GM03348 (cell line): ENCODE measurements at regions not wholly inside any gene's neighbourhood (a gene's known extent, or its start where the extent isn't known, plus 50 kb on each side); places are given as distances from the start of the nearest gene placed in this dataset.
"Not testable (repeated sequence)": the region's sequence is repeated elsewhere in the genome, so short reads cannot be mapped to it uniquely, and the experiment has no call there.

Experiments used
- DNase-seq: peaks from one replicate; pipeline ENCODE4 v3.0.0; 2012; ENCODE audit warnings: low spot score

GRCh38 chr4:120299631-120300030 is 233.0 kb upstream of the MAD2L1 start:
- DNase-seq: no peak

- DNase-seq: no peak
Measured at GRCh38 chr4:120293341-120293740, 226.7 kb upstream of the MAD2L1 start.

DNA sequence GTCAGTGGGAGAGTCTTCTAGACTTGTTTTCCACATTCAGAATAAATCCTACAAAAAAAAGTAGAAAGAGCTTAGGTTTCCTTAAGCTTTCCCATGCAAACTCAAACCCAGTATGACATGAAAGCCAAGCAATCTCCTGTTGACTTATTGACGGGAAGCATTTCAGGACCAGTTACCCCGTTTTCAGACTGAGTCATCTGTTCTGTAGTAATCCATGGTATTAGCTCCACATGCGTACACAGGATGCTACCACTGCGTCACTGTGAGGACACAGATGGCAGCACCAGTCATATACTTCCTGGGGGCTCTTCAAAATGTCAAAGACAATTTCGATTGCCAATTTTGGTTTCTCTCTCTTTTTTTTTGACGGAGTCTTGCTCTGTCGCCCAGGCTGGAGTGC is 224.9 kb upstream of the MAD2L1 start:
- no peak for DNase-seq

GRCh38 chr4:120290553-120290952 is 223.9 kb upstream of the MAD2L1 start:
- no peak for DNase-seq

DNA sequence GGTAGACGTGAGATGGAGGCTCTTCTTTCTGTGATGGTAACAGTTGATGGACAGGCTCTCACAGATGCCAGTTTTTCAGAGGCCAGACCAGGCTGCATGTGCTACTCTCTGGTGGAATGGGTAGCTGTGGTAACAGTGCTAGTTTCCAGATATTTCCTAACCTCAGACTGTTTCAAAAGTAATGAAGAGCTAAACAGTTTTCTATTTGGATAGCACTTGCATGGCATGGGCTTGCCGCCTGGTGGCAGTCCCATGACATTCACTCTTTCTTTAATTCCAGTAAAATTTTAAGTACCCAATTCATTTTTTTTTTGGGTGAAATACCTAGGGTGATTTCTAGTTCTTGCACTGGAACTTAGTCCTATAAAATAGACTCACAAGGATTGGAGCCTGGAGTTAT is 220.2 kb upstream of the MAD2L1 start:
- DNase-seq: no peak

GRCh38 chr4:120281581-120281980 is 214.9 kb upstream of the MAD2L1 start:
- no peak for DNase-seq

GRCh38 chr4:120277391-120277790 is 210.7 kb upstream of the MAD2L1 start:
- DNase-seq: no peak

- DNase-seq: no peak
Measured at GRCh38 chr4:120266602-120267001, 200.0 kb upstream of the MAD2L1 start.

- no peak for DNase-seq
Measured at GRCh38 chr4:120263618-120264017, 197.0 kb upstream of the MAD2L1 start.

DNA sequence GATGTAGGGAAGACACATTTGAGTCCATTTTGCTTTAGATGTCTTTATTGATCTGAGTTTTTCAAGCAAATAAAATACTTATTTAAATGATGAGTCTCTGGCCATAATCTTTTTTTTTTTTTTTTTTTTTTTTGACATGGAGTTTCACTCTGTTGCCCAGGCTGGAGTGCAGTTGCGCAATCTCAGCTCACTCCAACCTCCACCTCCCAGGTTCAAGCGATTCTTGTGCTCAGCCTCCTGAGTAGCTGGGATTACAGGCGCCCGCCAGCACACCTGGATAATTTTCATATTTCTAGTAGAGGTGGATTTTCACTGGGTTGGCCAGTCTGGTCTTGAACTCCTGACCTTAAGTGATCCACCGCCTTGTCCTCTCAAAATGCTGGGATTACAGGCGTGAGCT is 194.5 kb upstream of the MAD2L1 start:
- DNase-seq: no peak

GRCh38 chr4:120256112-120256775 is 189.6 kb upstream of the MAD2L1 start:
- not testable (repeated sequence) for DNase-seq

- DNase-seq: no peak
Measured at GRCh38 chr4:120238277-120238973, 171.8 kb upstream of the MAD2L1 start.

GRCh38 chr4:120236873-120237272 is 170.2 kb upstream of the MAD2L1 start:
- no peak for DNase-seq

- DNase-seq: no peak
Measured at GRCh38 chr4:120232050-120232449, 165.4 kb upstream of the MAD2L1 start.

DNA sequence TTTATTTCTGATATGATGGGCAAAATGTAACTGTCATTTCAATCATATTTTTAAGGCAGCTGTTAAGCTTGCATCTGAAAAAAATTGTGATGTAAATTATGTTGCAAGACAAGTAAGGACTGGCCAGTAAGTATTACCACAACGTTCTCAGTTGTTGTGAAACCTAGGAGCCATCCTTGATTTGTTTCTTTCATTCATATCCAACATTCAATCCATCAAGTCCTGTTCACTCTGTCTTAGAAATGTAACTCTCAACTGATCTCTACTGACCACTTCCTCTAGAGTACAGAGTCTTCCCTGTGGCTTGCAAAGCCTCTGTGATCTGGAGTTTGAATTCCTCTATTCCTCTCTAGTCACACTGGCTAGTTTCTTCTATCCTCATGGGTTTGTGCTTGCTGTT is 161.4 kb upstream of the MAD2L1 start:
- DNase-seq: no peak

DNA sequence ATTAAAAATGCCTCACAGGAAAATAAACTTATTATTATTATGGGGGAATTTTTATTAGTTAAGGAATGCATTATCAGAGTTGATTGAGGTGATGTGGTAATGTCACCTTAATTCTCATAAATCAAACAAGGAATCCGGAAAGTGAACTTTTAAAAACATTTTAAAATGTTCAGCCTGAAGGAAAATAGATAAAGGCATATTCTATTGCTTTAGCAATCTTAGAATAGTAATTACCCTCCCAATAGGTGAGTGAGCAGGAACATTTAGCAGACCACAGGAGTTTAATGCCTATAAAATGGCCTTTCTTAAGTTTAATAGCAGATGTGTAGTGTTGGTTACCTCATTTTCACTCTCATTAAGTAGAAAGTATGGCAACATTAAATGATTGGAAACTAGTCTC is 160.9 kb upstream of the MAD2L1 start:
- no peak for DNase-seq

GRCh38 chr4:120225527-120225926 is 158.9 kb upstream of the MAD2L1 start:
- no peak for DNase-seq

GRCh38 chr4:120218981-120219380 is 152.3 kb upstream of the MAD2L1 start:
- DNase-seq: no peak

DNA sequence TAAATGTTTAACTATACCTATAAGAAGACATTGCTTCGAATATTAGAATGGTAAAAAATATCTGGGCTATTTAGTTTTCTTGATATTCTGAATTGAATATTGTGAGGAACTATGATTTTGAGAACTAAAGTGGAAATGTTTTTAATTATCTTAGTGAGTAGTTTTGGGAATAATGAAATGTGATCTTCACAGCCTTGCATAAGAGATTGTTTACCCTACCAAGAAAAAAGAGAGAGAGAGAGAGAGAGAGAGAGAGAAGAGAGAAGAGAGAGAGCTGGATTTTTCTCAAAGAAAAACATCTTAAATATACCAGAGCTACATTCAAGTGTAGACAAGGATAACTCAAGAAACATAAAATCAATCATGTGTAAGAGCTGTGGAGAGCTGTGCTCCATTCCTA is 148.7 kb upstream of the MAD2L1 start:
- DNase-seq: no peak

DNA sequence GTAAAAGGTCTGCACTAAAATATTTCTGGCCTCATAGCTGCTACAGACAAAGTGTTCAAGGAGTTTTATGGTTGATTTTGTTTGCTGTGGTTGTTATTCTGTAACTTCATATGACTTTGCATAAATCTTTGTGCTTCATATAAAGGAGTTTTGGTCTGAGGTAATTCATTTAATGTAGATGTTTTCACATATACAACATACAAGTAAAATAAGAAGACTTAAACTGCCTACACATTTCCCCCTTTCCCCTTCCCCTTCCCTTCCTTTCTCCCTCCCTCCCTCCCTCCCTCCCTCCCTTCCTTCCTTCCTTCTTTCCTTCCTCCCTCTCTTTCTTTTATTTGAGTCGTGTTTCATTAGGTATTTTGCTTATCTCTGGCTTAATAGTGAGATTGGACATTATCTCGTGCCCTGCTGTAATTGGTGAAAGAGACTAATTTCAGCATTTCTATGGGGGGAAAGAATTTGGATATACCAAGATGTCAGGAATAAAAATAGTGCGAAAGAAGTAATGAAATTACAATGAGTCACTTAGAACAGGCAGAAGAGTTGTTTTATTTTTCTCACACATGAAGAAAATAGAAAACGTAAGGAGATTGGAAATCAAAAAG is 144.9 kb upstream of the MAD2L1 start:
- no peak for DNase-seq

DNA sequence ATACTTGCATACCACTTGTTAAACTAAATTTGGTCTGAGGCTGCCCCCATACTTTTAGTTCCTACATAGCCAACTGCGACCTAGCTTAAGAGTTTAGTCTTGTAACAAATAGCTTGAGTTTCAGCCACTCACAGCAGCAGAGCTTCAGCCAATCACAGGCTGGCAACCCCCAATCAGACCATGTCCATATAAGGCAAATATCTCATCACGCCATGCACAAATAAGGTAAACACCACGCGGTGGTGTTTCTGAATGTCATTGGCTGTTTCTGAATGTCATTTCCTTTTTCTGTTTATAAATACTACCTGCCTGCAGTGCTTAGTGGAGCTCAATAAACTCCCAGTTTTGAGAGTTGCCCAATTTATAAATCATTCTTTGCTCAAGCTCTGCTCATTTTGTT is 143.1 kb upstream of the MAD2L1 start:
- no peak for DNase-seq

DNA sequence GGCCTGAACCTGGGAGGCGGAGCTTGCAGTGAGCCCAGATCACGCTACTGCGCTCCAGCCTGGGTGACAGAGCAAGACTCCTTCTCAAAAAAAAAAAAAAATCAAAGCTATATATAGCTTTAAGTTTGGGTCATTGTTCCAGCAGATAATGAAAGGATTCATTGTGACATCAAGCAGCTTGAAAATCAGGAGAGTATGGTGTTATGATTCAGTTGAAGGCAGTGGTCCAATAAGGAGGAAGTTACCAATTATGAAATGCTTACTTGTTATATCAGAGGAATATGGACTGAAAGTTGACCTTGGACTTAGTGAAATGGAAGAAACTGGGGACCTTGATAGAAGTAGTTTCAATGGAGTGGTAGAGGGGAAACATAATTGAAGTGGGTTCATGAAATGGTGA is 140.4 kb upstream of the MAD2L1 start:
- no peak for DNase-seq

DNA sequence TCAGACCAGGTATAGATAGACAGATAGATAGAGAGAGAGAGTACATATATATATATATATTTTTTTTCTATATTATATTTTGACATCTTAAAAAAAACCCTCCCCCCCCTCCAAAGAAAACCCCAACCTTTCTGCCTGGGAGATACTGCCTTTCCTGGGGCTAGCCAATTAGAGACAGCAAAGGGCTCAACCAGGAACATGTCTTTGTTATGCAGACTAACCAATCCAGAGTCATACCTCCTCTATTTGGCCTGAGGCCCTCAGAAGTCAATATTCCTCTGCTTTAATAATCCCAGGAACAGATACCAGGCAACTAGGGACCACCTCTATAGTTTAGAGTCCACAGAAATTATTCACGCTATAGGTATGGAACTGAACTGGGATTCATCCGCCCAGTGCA is 135.6 kb upstream of the MAD2L1 start:
- DNase-seq: no peak
